ACC112 (cell line): ENCODE measurements at regions not wholly inside any gene's neighbourhood (a gene's known extent, or its start where the extent isn't known, plus 50 kb on each side); places are given as distances from the start of the nearest gene placed in this dataset.
"Not testable (repeated sequence)": the region's sequence is repeated elsewhere in the genome, so short reads cannot be mapped to it uniquely, and the experiment has no call there.

Experiments
- H2AFZ ChIP-seq: fragments of 200-600 bp; sonication (generic); one replicate; pipeline ENCODE4 v1.6.0; 2017; ENCODE audit warnings: antibody characterized with exemption, low read length; ENCODE audit not compliant: unreplicated experiment
- H3K27ac ChIP-seq: fragments of 200-600 bp; sonication (generic); 2 replicates; pipeline ENCODE4 v1.5.1; 2014; ENCODE audit warnings: low read depth, mild to moderate bottlenecking, antibody characterized with exemption, low read length, moderate library complexity
- H3K27me3 ChIP-seq: fragments of 200-600 bp; sonication (generic); 2 replicates; pipeline ENCODE4 v1.6.1; 2014; ENCODE audit warnings: mild to moderate bottlenecking, antibody characterized with exemption, low read length, moderate library complexity, mixed read lengths; ENCODE audit not compliant: insufficient read depth
- H3K36me3 ChIP-seq: fragments of 200-600 bp; sonication (generic); 2 replicates; pipeline ENCODE4 v1.6.1; 2016; ENCODE audit warnings: mild to moderate bottlenecking, antibody characterized with exemption, low read length, moderate library complexity, mixed read lengths; ENCODE audit not compliant: insufficient read depth
- H3K4me1 ChIP-seq: fragments of 200-600 bp; sonication (generic); one replicate; pipeline ENCODE4 v1.6.1; 2016; ENCODE audit warnings: low read length, mixed read lengths; ENCODE audit not compliant: insufficient read depth, unreplicated experiment, control insufficient read depth
- H3K4me3 ChIP-seq: fragments of 200-600 bp; sonication (generic); 2 replicates; pipeline ENCODE4 v1.5.1; 2014; ENCODE audit warnings: mild to moderate bottlenecking, low read depth, low read length
- H3K79me2 ChIP-seq: fragments of 200-600 bp; sonication (generic); one replicate; pipeline ENCODE4 v1.6.0; 2016; ENCODE audit warnings: low read length; ENCODE audit not compliant: control insufficient read depth, unreplicated experiment, insufficient read depth

- Histone ChIP-seq H3K27me3 (no peaks in the 10 kb centered on the region), H3K4me3 (no peak overlapping the region), H3K36me3 (no peaks in the 10 kb centered on the region), H2AFZ (no peak overlapping the region), H3K27ac (no peak overlapping the region), H3K79me2 (no peaks in the 10 kb centered on the region), H3K4me1 (peaks cover 49% of the 10 kb centered on the region)
Observed at GRCh38 chr11:8772571-8773519, 90.3 kb downstream of the RPL27A start.

DNA sequence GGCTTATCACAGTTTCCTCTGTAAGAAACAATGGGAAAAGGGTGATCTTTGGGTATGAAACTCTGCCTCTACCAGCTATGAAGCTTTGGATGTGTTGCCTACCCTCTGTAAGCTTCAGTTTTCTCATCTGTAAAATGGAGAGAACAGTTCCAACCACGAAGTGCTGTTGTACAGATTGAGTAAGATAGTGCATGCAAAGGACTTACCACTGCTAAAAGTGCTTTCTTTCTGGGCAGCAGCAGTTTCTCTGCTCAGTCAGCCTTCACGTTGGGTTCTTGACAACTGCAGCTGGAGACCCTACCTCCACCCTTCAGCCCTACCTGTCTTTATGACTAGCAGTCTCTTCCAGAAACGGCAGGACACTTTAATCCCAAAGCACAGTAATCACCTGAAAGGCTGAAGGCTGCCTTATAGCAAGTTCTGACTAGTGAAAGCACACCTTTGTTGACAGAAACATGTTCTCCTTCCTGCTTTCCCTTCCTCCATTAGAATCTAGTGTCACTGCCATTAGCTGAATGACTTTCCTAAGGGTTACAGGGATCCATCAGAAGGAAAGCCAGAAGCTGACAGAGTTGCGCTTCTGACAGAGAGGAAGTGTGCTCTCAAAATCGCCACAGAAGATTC is 91.4 kb downstream of the RPL27A start:
- no peak overlapping the region for H3K27ac ChIP-seq

GRCh38 chr11:8774916-8775315 is 92.3 kb downstream of the RPL27A start:
- not testable (repeated sequence) for H3K27ac ChIP-seq, H3K4me3 ChIP-seq, H3K79me2 ChIP-seq, H3K27me3 ChIP-seq, H3K36me3 ChIP-seq, H2AFZ ChIP-seq
- H3K4me1 ChIP-seq, result peaks cover 32% of the 10 kb centered on the region

More for the DNA sequence above, 91.4 kb downstream of the RPL27A start:
- Histone ChIP-seq H3K79me2 (no peaks in the 10 kb centered on the region), H3K4me3 (no peak overlapping the region), H3K27me3 (no peaks in the 10 kb centered on the region), H2AFZ (no peak overlapping the region), H3K36me3 (no peaks in the 10 kb centered on the region), H3K4me1 (peaks cover 41% of the 10 kb centered on the region)

DNA sequence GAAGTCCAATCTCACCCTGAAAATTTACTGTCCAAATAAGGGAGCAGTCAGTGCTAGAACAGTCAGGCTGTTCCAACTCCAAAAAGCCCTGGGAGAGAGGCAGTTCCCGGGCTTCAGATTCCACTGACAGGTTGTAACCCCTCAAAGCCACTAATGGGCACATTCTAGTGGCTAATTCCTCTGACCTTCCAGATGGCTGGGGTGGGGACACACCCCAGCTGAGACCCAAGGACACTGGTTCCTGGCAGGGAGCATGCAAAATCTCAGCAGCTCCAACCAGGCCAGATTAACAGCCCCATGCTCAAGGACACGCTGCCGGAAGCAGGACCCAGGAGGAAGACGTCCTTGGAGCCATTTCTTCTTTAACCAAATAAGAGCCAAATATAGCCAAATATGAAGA is 92.7 kb downstream of the RPL27A start:
- peaks cover 29% of the 10 kb centered on the region for H3K4me1 ChIP-seq
- H2AFZ ChIP-seq, result no peak overlapping the region
- no peaks in the 10 kb centered on the region for H3K36me3 ChIP-seq
- no peaks in the 10 kb centered on the region for H3K27me3 ChIP-seq
- H3K79me2 ChIP-seq, result no peaks in the 10 kb centered on the region
- no peak overlapping the region for H3K27ac ChIP-seq
- no peak overlapping the region for H3K4me3 ChIP-seq

DNA sequence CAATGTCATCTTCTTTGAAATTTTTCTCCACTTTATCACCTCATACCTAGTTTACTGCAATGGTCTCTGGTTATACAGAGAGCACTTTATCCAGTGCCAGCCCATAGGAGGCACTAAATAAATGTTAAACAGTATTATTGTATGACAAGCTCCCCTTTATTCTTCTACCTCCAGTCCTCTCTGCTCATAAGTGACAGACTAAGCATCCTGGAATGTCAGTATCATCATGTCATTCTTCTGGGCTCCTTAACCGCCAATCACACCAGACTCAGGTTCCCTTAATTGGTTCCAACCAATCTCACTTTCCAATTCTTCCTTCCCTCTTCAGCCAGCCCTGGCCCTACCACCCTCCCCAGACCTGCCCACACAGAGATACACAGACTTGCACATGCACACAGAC is 93.1 kb downstream of the RPL27A start:
- Histone ChIP-seq H3K79me2 (no peaks in the 10 kb centered on the region), H3K36me3 (no peaks in the 10 kb centered on the region), H3K27ac (no peak overlapping the region), H3K4me1 (peaks cover 28% of the 10 kb centered on the region), H3K27me3 (no peaks in the 10 kb centered on the region), H2AFZ (no peak overlapping the region), H3K4me3 (no peak overlapping the region)

- no peaks in the 10 kb centered on the region for H3K36me3 ChIP-seq
- no peak overlapping the region for H2AFZ ChIP-seq
- H3K27me3 ChIP-seq, result no peaks in the 10 kb centered on the region
- no peak overlapping the region for H3K4me3 ChIP-seq
- H3K27ac ChIP-seq, result no peak overlapping the region
- H3K79me2 ChIP-seq, result no peaks in the 10 kb centered on the region
- H3K4me1 ChIP-seq, result peaks cover 23% of the 10 kb centered on the region
Observed at GRCh38 chr11:8776209-8776608, 93.6 kb downstream of the RPL27A start.

DNA sequence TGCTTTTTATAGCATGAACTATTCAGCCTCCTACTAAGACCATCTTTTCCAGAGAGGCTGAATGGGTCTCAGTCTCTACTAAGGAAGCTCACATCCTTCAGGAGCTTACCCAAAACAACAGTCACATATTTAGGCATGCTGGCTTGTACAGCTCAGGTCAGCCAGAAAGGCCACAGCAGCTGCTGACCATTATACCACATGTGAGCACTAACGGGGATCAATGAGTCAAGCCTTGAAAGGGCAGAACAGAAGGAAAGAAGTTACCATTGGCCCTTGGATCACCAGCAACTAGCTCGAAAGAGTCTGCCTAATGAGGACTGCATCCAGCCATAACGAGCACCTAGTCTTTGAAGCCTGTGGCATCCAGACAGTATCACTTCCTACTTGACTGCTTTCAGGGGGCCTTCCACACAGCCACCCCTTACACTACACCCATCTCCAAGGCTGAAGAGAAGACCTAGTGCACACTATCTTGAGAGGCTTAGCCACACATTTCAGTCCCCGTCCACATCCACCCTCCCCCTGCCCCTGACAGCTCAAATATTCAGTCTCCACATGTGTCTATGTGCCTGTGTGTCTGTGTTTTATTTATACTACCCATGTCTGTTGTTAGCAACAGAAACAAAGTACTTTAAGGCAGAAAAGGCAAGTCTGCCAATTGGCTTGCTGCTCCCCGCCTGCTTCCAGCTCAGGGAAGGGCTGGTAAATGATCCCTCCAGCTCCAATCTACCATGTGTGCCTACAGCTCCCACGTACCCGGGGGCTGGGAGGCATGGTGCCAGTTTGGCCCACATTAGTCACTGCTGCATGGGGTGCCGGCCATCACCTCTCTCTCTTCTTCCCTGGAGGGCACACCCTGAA is 95.5 kb downstream of the RPL27A start:
- Histone ChIP-seq H3K27ac (no peak overlapping the region), H3K79me2 (no peaks in the 10 kb centered on the region), H3K4me1 (peaks cover 5% of the 10 kb centered on the region), H3K27me3 (no peaks in the 10 kb centered on the region), H3K4me3 (no peak overlapping the region), H3K36me3 (no peaks in the 10 kb centered on the region), H2AFZ (no peak overlapping the region)

DNA sequence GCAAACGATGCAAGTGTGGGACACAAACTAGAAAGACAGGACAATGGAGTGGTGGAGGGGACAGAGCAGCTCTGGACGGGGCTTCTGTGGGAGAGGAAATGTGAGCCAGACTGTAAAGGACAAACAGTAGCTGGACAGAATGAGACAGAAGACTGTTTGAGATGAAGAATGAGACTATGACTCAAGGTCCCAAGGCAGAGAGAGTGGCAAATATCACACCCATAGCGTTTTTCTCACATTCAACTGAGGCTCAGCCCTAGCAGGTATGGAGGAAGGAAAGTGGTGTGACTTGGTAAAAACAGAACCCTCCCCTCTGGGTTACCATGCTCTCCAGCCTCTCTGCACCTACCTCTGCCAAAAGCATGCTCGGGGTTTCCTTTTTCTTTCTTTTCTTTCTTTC is 96.5 kb downstream of the RPL27A start:
- Histone ChIP-seq H3K27me3 (no peaks in the 10 kb centered on the region), H3K4me3 (no peak overlapping the region), H2AFZ (no peak overlapping the region), H3K27ac (no peak overlapping the region), H3K4me1 (peaks cover 2% of the 10 kb centered on the region), H3K79me2 (no peaks in the 10 kb centered on the region), H3K36me3 (no peaks in the 10 kb centered on the region)

GRCh38 chr11:8779732-8780131 is 97.1 kb downstream of the RPL27A start:
- Histone ChIP-seq H3K4me3 (no peak overlapping the region), H3K27ac (no peak overlapping the region), H2AFZ (no peak overlapping the region), H3K36me3 (no peaks in the 10 kb centered on the region), H3K79me2 (no peaks in the 10 kb centered on the region), H3K27me3 (no peaks in the 10 kb centered on the region), H3K4me1 (peaks cover 2% of the 10 kb centered on the region)

GRCh38 chr11:8784954-8785353 is 102.4 kb downstream of the RPL27A start:
- Histone ChIP-seq H3K79me2 (peaks cover 9% of the 10 kb centered on the region), H3K4me3 (no peak overlapping the region), H2AFZ (no peak overlapping the region), H3K36me3 (no peaks in the 10 kb centered on the region), H3K27me3 (no peaks in the 10 kb centered on the region), H3K27ac (no peak overlapping the region), H3K4me1 (no peaks in the 10 kb centered on the region)
